B cell (primary cell): ENCODE measurements at regions not wholly inside any gene's neighbourhood (a gene's known extent, or its start where the extent isn't known, plus 50 kb on each side); places are given as distances from the start of the nearest gene placed in this dataset.

Experiments
- ATAC-seq: fragments of 200-7000 bp; cut with Tn5 transposase; one replicate; pipeline ENCODE4 v1.10.0; 2021; ENCODE audit warnings: low read depth, mild to moderate bottlenecking, moderate number of reproducible peaks, moderate library complexity
- CTCF ChIA-PET: fragments of 350-600 bp; sonication (Branson Sonifier 250); formaldehyde crosslinking; loops from one replicate; lab custom pipeline; 2021; ENCODE audit warnings: antibody characterized with exemption, inconsistent platforms; lab: Charles Lee
- POLR2A ChIA-PET: fragments of 350-600 bp; sonication (Branson Sonifier 250); formaldehyde crosslinking; loops from one replicate; lab custom pipeline; 2021; ENCODE audit warnings: antibody characterized with exemption; lab: Charles Lee
- DNase-seq: peaks from one replicate; pipeline ENCODE4 v3.0.0; 2013
- H2AFZ ChIP-seq: 2 replicates; pipeline ENCODE4 v1.6.1; 2012; ENCODE audit warnings: mild to moderate bottlenecking, low read depth, low read length; ENCODE audit not compliant: insufficient read depth, poor library complexity, severe bottlenecking
- H3K27ac ChIP-seq, 2 donors: 1 replicate in 1 of 2; 2 replicates in 1 of 2; pipeline ENCODE4 v1.5.1; 2012 to 2013; ENCODE audit warnings: low read length in 2 of 2, mild to moderate bottlenecking in 2 of 2, moderate library complexity in 1 of 2
- H3K27me3 ChIP-seq, 4 experiments: fragments of 200-600 bp in 1 of 4; sonication (generic) in 1 of 4; replicated peaks in 1 of 4; 1 replicate in 2 of 4; 2 replicates in 2 of 4; pipeline versions ENCODE4 v1.6.1 to v1.7.0; 2013 to 2016; ENCODE audit warnings: low read length in 3 of 4, mild to moderate bottlenecking in 2 of 4, mixed read lengths in 1 of 4, moderate library complexity in 1 of 4; ENCODE audit not compliant: insufficient read depth in 4 of 4, control insufficient read depth in 3 of 4; ENCODE audit errors: control extremely low read depth in 1 of 4
- H3K36me3 ChIP-seq, 2 experiments: replicated peaks in 1 of 2; 1 replicate in 1 of 2; 2 replicates in 1 of 2; pipeline versions ENCODE4 v1.6.1 to v1.7.1; 2013; ENCODE audit warnings: low read length in 1 of 2; ENCODE audit not compliant: insufficient read depth in 2 of 2, control insufficient read depth in 1 of 2; ENCODE audit errors: control extremely low read depth in 1 of 2, extremely low read depth in 1 of 2
- H3K4me1 ChIP-seq, 2 donors: fragments of 200-600 bp in 1 of 2; sonication (generic) in 1 of 2; 1 replicate in 1 of 2; 2 replicates in 1 of 2; pipeline versions ENCODE4 v1.5.1 to v1.6.1; 2013 to 2017; ENCODE audit warnings: low read length in 2 of 2; ENCODE audit not compliant: control insufficient read depth in 2 of 2, insufficient read depth in 2 of 2
- H3K4me2 ChIP-seq: replicated peaks from 2 replicates; pipeline ENCODE3; 2012; ENCODE audit warnings: mild to moderate bottlenecking, low read depth, low read length; ENCODE audit not compliant: poor library complexity, severe bottlenecking
- H3K4me3 ChIP-seq, 5 experiments: fragments of 200-600 bp in 1 of 5; sonication (generic) in 1 of 5; 1 replicate in 3 of 5; 2 replicates in 2 of 5; pipeline versions ENCODE4 v1.5.1 to v1.7.0; 2011 to 2016; ENCODE audit warnings: low read length in 4 of 5, mild to moderate bottlenecking in 4 of 5, low read depth in 2 of 5, control low read depth in 1 of 5, moderate library complexity in 1 of 5; ENCODE audit not compliant: insufficient read depth in 1 of 5; ENCODE audit errors: control extremely low read depth in 1 of 5, extremely low read depth in 1 of 5
- H3K79me2 ChIP-seq: fragments of 200-600 bp; sonication (generic); one replicate; pipeline ENCODE4 v1.6.0; 2016; ENCODE audit warnings: low read length; ENCODE audit not compliant: control insufficient read depth, insufficient read depth
- H3K9ac ChIP-seq: fragments of 200-600 bp; sonication (generic); 2 replicates; pipeline ENCODE4 v1.6.1; 2017; ENCODE audit warnings: mild to moderate bottlenecking, low read length, moderate library complexity
- H3K9me3 ChIP-seq, 3 donors: one replicate each; pipeline versions ENCODE4 v1.6.1 to v1.7.1; 2013; ENCODE audit warnings: low read length in 2 of 3; ENCODE audit not compliant: control insufficient read depth in 2 of 3, insufficient read depth in 1 of 3; ENCODE audit errors: control extremely low read depth in 1 of 3
- H4K20me1 ChIP-seq: 2 replicates; pipeline ENCODE4 v1.6.0; 2012; ENCODE audit warnings: mild to moderate bottlenecking, low read length; ENCODE audit not compliant: insufficient read depth, control insufficient read depth, poor library complexity, severe bottlenecking
- H3K27ac Mint-ChIP-seq: one replicate; pipeline ENCODE4 v1.8.0; 2021; ENCODE audit warnings: mixed read lengths
- H3K27me3 Mint-ChIP-seq: one replicate; pipeline ENCODE4 v1.8.0; 2021; ENCODE audit warnings: mixed read lengths
- H3K4me1 Mint-ChIP-seq: one replicate; pipeline ENCODE4 v1.8.0; 2021; ENCODE audit warnings: mixed read lengths
- H3K4me3 Mint-ChIP-seq: one replicate; pipeline ENCODE4 v1.8.0; 2021; ENCODE audit warnings: mixed read lengths
- H3K9me3 Mint-ChIP-seq: one replicate; pipeline ENCODE4 v1.8.0; 2022; ENCODE audit warnings: mixed read lengths; ENCODE audit not compliant: insufficient read depth
- EZH2 ChIP-seq: IDR thresholded peaks from 2 replicates; pipeline ENCODE4 v1.6.1; 2012; ENCODE audit warnings: borderline replicate concordance, low read depth, mild to moderate bottlenecking, moderate library complexity, low read length; ENCODE audit not compliant: insufficient read depth, poor library complexity, severe bottlenecking
- WGBS: methylation state at CpG from one replicate; pipeline ENCODE4 v1.1.5; 2013; ENCODE audit warnings: missing lambda C conversion rate; ENCODE audit not compliant: insufficient coverage; 5-methylcytosine and 5-hydroxymethylcytosine counted together
- intact Hi-C: fragments of 100-400 bp; cut with micrococcal nuclease; formaldehyde crosslinking; loops from one replicate; pipeline ENCODE4 v1.10.0; 2022
- TF ChIP-seq, protein P1 (sequence below): fragments of 200-600 bp; IDR thresholded peaks from one replicate; pipeline ENCODE4 v1.8.0; 2022; ENCODE audit warnings: antibody characterized with exemption, mild to moderate bottlenecking

DNA sequence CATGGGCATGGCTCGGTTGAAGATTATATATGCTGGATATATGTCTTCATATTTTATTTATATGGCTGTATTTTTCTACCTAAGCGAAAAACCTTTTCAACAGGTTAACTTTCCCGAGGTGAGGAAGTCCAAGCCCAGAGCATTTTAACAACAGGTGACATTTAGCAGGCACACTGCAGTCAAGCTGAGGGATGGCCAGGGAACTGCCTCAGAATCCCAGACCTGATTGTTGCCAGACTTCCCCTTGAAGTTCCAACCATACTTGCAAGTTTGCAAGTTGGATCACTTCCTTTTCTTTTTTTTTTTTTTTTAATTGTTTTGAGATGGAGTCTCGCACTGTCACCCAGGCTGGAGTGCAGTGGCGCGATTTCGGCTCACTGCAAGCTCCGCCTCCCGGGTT, 166.0 kb upstream of the FRMD6 start:
- WGBS, result 58% methylated on average over 2 of the region's 9 CpGs
- Histone ChIP-seq H3K9ac (no peak overlapping the region), H3K4me3 (no peak overlapping the region), H4K20me1 (no peaks in the 10 kb centered on the region), H3K4me1 (no peaks in the 10 kb centered on the region), H3K9me3 (no peaks in the 10 kb centered on the region), H3K27me3 (peaks cover 0 to 6% (median 0%) of the 10 kb centered on the region in 4 experiments), H3K4me2 (no peak overlapping the region), H2AFZ (no peak overlapping the region), H3K79me2 (no peaks in the 10 kb centered on the region), H3K27ac (no peak overlapping the region), H3K36me3 (no peaks in the 10 kb centered on the region)
- ATAC-seq, result no peak
- no peak overlapping the region for H3K27ac Mint-ChIP-seq
- TF ChIP-seq, protein P1, sequence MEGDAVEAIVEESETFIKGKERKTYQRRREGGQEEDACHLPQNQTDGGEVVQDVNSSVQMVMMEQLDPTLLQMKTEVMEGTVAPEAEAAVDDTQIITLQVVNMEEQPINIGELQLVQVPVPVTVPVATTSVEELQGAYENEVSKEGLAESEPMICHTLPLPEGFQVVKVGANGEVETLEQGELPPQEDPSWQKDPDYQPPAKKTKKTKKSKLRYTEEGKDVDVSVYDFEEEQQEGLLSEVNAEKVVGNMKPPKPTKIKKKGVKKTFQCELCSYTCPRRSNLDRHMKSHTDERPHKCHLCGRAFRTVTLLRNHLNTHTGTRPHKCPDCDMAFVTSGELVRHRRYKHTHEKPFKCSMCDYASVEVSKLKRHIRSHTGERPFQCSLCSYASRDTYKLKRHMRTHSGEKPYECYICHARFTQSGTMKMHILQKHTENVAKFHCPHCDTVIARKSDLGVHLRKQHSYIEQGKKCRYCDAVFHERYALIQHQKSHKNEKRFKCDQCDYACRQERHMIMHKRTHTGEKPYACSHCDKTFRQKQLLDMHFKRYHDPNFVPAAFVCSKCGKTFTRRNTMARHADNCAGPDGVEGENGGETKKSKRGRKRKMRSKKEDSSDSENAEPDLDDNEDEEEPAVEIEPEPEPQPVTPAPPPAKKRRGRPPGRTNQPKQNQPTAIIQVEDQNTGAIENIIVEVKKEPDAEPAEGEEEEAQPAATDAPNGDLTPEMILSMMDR, result no peak
- TF ChIP-seq EZH2, result no peak
- no peak for DNase-seq
- POLR2A ChIA-PET, result no interaction called here
- H3K27me3 Mint-ChIP-seq, result peaks cover 7% of the 10 kb centered on the region
- CTCF ChIA-PET, result no interaction called here
- intact Hi-C loops, result no loop called here
- H3K4me3 Mint-ChIP-seq, result no peak overlapping the region
- no peaks in the 10 kb centered on the region for H3K9me3 Mint-ChIP-seq
- H3K4me1 Mint-ChIP-seq, result no peaks in the 10 kb centered on the region

DNA sequence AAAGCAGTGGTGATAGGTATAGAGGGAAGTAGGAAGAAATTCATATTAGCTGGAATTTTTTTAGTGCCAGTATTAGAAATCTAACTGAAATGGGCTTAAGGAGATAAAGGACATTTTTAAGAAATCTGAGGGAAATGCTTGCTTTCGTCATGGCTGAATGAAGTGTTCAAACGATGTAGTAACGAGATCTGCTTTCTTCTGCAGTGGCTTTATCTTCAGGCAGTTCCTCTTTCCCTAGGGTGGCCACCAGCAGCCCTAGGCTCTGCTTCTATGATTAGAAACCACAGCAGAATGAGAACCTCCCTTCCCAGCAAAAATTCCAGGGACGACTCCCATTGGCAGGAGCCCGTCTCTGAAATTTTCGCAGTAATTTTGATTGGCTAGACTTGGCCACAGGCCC, 163.9 kb upstream of the FRMD6 start:
- POLR2A ChIA-PET, result no interaction called here
- Histone ChIP-seq H3K79me2 (no peaks in the 10 kb centered on the region), H2AFZ (no peak overlapping the region), H3K9me3 (no peaks in the 10 kb centered on the region), H4K20me1 (no peaks in the 10 kb centered on the region), H3K4me2 (no peak overlapping the region), H3K27ac (no peak overlapping the region), H3K4me3 (no peak overlapping the region), H3K27me3 (peaks cover 0 to 6% (median 0%) of the 10 kb centered on the region in 4 experiments), H3K9ac (no peak overlapping the region), H3K36me3 (no peaks in the 10 kb centered on the region), H3K4me1 (no peaks in the 10 kb centered on the region)
- DNase-seq (no peak), ATAC-seq (no peak)
- CTCF ChIA-PET, result no interaction called here
- no peak for TF ChIP-seq EZH2
- TF ChIP-seq, protein P1, result no peak
- Mint-ChIP-seq H3K27me3 (peaks cover 7% of the 10 kb centered on the region), H3K27ac (no peak overlapping the region), H3K4me3 (no peak overlapping the region), H3K9me3 (no peaks in the 10 kb centered on the region), H3K4me1 (no peaks in the 10 kb centered on the region)
- intact Hi-C loops, result no loop called here
- 64% methylated on average over 4 of the region's 6 CpGs for WGBS
